Hepatocyte (in vitro differentiated cells): ENCODE measurements at regions not wholly inside any gene's neighbourhood (a gene's known extent, or its start where the extent isn't known, plus 50 kb on each side); places are given as distances from the start of the nearest gene placed in this dataset.

Experiments used
- DNase-seq: peaks from one replicate; pipeline ENCODE4 v3.0.0-alpha.2; 2016; ENCODE audit warnings: low spot score
- H2AFZ ChIP-seq: fragments of 200-600 bp; sonication (generic); 2 replicates; pipeline ENCODE4 v1.6.0; 2016; ENCODE audit warnings: antibody characterized with exemption, mild to moderate bottlenecking
- H3K27ac ChIP-seq: fragments of 200-600 bp; sonication (generic); 2 replicates; pipeline ENCODE4 v1.5.1; 2016; ENCODE audit warnings: mild to moderate bottlenecking
- H3K27me3 ChIP-seq: fragments of 200-600 bp; sonication (generic); 2 replicates; pipeline ENCODE4 v1.6.1; 2016
- H3K36me3 ChIP-seq: fragments of 200-600 bp; sonication (generic); replicated peaks from 2 replicates; pipeline ENCODE4 v1.5.1; 2016; ENCODE audit warnings: low read depth; ENCODE audit not compliant: insufficient read depth
- H3K4me1 ChIP-seq: fragments of 200-600 bp; sonication (generic); 2 replicates; pipeline ENCODE4 v1.5.1; 2016; ENCODE audit warnings: mild to moderate bottlenecking, moderate library complexity; ENCODE audit not compliant: insufficient read depth
- H3K4me2 ChIP-seq: fragments of 200-600 bp; sonication (generic); 2 replicates; pipeline ENCODE4 v1.6.0; 2016
- H3K4me3 ChIP-seq: fragments of 200-600 bp; sonication (generic); 2 replicates; pipeline ENCODE4 v1.5.1; 2016; ENCODE audit warnings: mild to moderate bottlenecking
- H3K79me2 ChIP-seq: fragments of 200-600 bp; sonication (generic); 2 replicates; pipeline ENCODE4 v1.6.0; 2017; ENCODE audit warnings: mild to moderate bottlenecking
- H3K9me2 ChIP-seq: fragments of 200-600 bp; sonication (generic); replicated peaks from 2 replicates; pipeline ENCODE4 v1.6.0; 2017; ENCODE audit warnings: mild to moderate bottlenecking; ENCODE audit not compliant: insufficient read depth
- H3K9me3 ChIP-seq: fragments of 200-600 bp; sonication (generic); 2 replicates; pipeline ENCODE4 v1.5.1; 2016; ENCODE audit warnings: low read depth, mild to moderate bottlenecking
- H4K20me1 ChIP-seq: fragments of 200-600 bp; sonication (generic); 2 replicates; pipeline ENCODE4 v1.6.0; 2016; ENCODE audit warnings: mild to moderate bottlenecking; ENCODE audit not compliant: insufficient read depth, poor library complexity, severe bottlenecking
- EZH2 ChIP-seq: fragments of 200-600 bp; sonication (generic); IDR thresholded peaks from 2 replicates; pipeline ENCODE4 v1.6.1; 2016; ENCODE audit warnings: antibody characterized with exemption, mild to moderate bottlenecking, borderline replicate concordance
- EZH2phosphoT487 ChIP-seq: fragments of 200-600 bp; sonication (generic); IDR thresholded peaks from one replicate; pipeline ENCODE4 v1.6.1; 2018; ENCODE audit warnings: antibody characterized with exemption, mild to moderate bottlenecking, low read depth, moderate library complexity; ENCODE audit not compliant: unreplicated experiment, severe bottlenecking
- WGBS: methylation state at CpG from one replicate; pipeline ENCODE4 v1.1.6; 2016; ENCODE audit warnings: low lambda C conversion rate; ENCODE audit errors: missing lambda C conversion rate; 5-methylcytosine and 5-hydroxymethylcytosine counted together
- TF ChIP-seq, protein P1 (sequence below): fragments of 200-600 bp; sonication (generic); IDR thresholded peaks from 2 replicates; pipeline ENCODE4 v1.5.1; 2016; ENCODE audit warnings: antibody characterized with exemption, mild to moderate bottlenecking; ENCODE audit not compliant: poor library complexity

DNA sequence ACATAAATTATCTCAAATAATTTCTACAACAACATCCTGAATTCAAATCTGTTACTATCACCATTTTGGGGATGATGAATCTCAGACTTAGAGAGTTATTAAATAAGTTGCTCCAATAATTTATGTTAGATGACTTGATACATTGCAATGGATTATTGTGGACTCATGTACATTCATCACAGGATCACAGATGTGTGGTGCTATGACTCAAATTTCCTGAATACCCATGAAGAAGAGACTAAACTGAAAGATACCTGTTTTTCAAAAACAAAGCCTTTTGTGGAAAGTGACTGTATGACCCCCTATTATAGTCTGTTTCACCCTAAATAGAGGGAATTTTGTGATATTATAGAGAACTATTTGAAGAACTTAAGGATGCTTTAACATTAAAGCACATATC, 315.0 kb downstream of the PLA2G4A start:
- no peaks in the 10 kb centered on the region for H3K4me1 ChIP-seq
- DNase-seq: no peak
- H3K27ac ChIP-seq: no peak overlapping the region
- no peak overlapping the region for H2AFZ ChIP-seq
- no peak overlapping the region for H3K4me3 ChIP-seq
- no peaks in the 10 kb centered on the region for H3K27me3 ChIP-seq
- H3K79me2 ChIP-seq: no peaks in the 10 kb centered on the region
- no peaks in the 10 kb centered on the region for H3K9me2 ChIP-seq
- no peaks in the 10 kb centered on the region for H4K20me1 ChIP-seq
- no peaks in the 10 kb centered on the region for H3K9me3 ChIP-seq
- no peak overlapping the region for H3K4me2 ChIP-seq
- TF ChIP-seq EZH2phosphoT487: no peak
- no peak for TF ChIP-seq EZH2
- TF ChIP-seq, protein P1, sequence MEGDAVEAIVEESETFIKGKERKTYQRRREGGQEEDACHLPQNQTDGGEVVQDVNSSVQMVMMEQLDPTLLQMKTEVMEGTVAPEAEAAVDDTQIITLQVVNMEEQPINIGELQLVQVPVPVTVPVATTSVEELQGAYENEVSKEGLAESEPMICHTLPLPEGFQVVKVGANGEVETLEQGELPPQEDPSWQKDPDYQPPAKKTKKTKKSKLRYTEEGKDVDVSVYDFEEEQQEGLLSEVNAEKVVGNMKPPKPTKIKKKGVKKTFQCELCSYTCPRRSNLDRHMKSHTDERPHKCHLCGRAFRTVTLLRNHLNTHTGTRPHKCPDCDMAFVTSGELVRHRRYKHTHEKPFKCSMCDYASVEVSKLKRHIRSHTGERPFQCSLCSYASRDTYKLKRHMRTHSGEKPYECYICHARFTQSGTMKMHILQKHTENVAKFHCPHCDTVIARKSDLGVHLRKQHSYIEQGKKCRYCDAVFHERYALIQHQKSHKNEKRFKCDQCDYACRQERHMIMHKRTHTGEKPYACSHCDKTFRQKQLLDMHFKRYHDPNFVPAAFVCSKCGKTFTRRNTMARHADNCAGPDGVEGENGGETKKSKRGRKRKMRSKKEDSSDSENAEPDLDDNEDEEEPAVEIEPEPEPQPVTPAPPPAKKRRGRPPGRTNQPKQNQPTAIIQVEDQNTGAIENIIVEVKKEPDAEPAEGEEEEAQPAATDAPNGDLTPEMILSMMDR: no peak
- H3K36me3 ChIP-seq: no peaks in the 10 kb centered on the region

DNA sequence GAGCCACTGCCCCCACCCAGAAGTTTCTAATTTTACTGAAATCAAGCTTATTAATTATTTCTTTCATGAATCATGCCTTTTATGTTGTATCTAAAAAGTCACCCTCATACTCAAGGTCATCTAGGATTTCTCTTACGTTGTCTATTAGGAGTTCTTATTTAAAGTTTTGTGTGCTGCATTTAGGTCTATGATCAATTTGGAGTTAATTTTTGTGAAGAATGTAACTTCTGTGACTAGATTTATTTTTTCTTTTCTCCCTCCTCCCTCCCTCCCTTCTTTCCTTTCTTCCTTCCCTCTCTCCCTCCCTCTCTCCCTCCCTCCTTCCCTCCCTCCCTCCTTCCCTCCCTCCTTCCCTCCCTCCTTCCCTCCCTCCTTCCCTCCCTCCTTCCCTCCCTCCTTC, 317.6 kb downstream of the PLA2G4A start:
- no peaks in the 10 kb centered on the region for H3K27me3 ChIP-seq
- H3K4me2 ChIP-seq: no peak overlapping the region
- no peaks in the 10 kb centered on the region for H3K36me3 ChIP-seq
- H3K9me3 ChIP-seq: no peaks in the 10 kb centered on the region
- no peaks in the 10 kb centered on the region for H4K20me1 ChIP-seq
- no peak overlapping the region for H3K27ac ChIP-seq
- H2AFZ ChIP-seq: no peak overlapping the region
- TF ChIP-seq, protein P1: no peak
- no peak for TF ChIP-seq EZH2phosphoT487
- no peak for TF ChIP-seq EZH2
- no peak overlapping the region for H3K4me3 ChIP-seq
- H3K9me2 ChIP-seq: no peaks in the 10 kb centered on the region
- WGBS: 100% methylated on average over 1 of the region's 1 CpG
- no peaks in the 10 kb centered on the region for H3K4me1 ChIP-seq
- DNase-seq: no peak
- H3K79me2 ChIP-seq: no peaks in the 10 kb centered on the region

DNA sequence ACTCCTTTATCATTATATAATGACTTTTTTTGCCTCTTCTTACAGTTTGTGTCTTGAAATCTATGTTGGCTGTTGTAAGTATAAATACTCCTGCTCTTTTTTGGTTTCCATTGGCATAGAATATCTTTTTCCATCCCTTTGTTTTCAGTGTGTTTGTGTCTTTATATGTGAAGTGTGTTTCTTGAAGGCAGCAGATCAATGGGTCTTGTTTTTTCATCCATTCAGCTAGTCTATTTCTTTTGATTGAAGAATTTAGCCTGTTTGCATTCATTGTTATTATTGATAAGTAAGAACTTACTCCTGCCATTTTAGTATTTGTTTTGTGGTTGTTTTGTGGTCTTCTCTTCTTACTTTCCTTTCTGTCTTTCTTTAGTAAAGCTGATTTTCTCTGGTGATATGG, 322.8 kb downstream of the PLA2G4A start:
- peaks cover 4% of the 10 kb centered on the region for H3K9me3 ChIP-seq
- H3K27ac ChIP-seq: no peak overlapping the region
- H3K4me1 ChIP-seq: no peaks in the 10 kb centered on the region
- DNase-seq: no peak
- no peaks in the 10 kb centered on the region for H3K27me3 ChIP-seq
- no peaks in the 10 kb centered on the region for H4K20me1 ChIP-seq
- TF ChIP-seq, protein P1: no peak
- TF ChIP-seq EZH2: no peak
- TF ChIP-seq EZH2phosphoT487: no peak
- no peak overlapping the region for H3K4me3 ChIP-seq
- no peaks in the 10 kb centered on the region for H3K36me3 ChIP-seq
- no peaks in the 10 kb centered on the region for H3K9me2 ChIP-seq
- H2AFZ ChIP-seq: no peak overlapping the region
- no peak overlapping the region for H3K4me2 ChIP-seq
- no peaks in the 10 kb centered on the region for H3K79me2 ChIP-seq

GRCh38 chr1:187153047-187153446, 324.3 kb downstream of the PLA2G4A start:
- Histone ChIP-seq H4K20me1 (no peaks in the 10 kb centered on the region), H2AFZ (no peak overlapping the region), H3K4me1 (no peaks in the 10 kb centered on the region), H3K27ac (no peak overlapping the region), H3K4me2 (no peak overlapping the region), H3K27me3 (no peaks in the 10 kb centered on the region), H3K9me2 (no peaks in the 10 kb centered on the region), H3K4me3 (no peak overlapping the region), H3K36me3 (no peaks in the 10 kb centered on the region), H3K9me3 (peaks cover 4% of the 10 kb centered on the region), H3K79me2 (no peaks in the 10 kb centered on the region)
- DNase-seq: no peak
- WGBS: 88% methylated on average over 1 of the region's 1 CpG
- TF ChIP-seq EZH2: no peak
- no peak for TF ChIP-seq EZH2phosphoT487
- TF ChIP-seq, protein P1: no peak
